ENCODE measurements at regions not wholly inside any gene's neighbourhood (a gene's known extent, or its start where the extent isn't known, plus 50 kb on each side); places are given as distances from the start of the nearest gene placed in this dataset.

GRCh38 chr5:74155501-74155900 lies 485.0 kb downstream of the ENC1 start:
- Histone ChIP-seq H3K27me3 (ENCODE audit: insufficient read depth, low read length, poor library complexity, severe bottlenecking) (no peaks in the 10 kb centered on the region), H3K9me3 (ENCODE audit: insufficient read depth, low read depth, low read length) (no peaks in the 10 kb centered on the region), H3K79me2 (ENCODE audit: insufficient read depth, low read length) (no peaks in the 10 kb centered on the region), H3K4me2 (ENCODE audit: low read depth, low read length, poor library complexity, severe bottlenecking) (no peak overlapping the region), H3K9ac (ENCODE audit: low read depth, low read length, poor library complexity, severe bottlenecking) (no peak overlapping the region), H3K4me1 (ENCODE audit: insufficient read depth, low read length, poor library complexity, severe bottlenecking) (peaks cover 8% of the 10 kb centered on the region), H3K36me3 (ENCODE audit: insufficient read depth, low read length) (no peaks in the 10 kb centered on the region), H3K4me3 (ENCODE audit: low read length, poor library complexity, severe bottlenecking) (no peak overlapping the region), H3F3A (ENCODE audit: low read depth) (no peaks in the 10 kb centered on the region), H2AFZ (ENCODE audit: low read length) (no peak overlapping the region), H3K9me2 (replicated peaks; ENCODE audit: low read depth, low read length) (no peaks in the 10 kb centered on the region), H4K20me1 (ENCODE audit: insufficient read depth, low read length, poor library complexity, severe bottlenecking) (no peaks in the 10 kb centered on the region)
- TF ChIP-seq EZH2phosphoT487 (IDR thresholded peaks at IDR 0.05; ENCODE audit: borderline replicate concordance) (no peak), CTCF (conservative IDR thresholded peaks at IDR 0.05; ENCODE audit: low read length) (no peak)

DNA sequence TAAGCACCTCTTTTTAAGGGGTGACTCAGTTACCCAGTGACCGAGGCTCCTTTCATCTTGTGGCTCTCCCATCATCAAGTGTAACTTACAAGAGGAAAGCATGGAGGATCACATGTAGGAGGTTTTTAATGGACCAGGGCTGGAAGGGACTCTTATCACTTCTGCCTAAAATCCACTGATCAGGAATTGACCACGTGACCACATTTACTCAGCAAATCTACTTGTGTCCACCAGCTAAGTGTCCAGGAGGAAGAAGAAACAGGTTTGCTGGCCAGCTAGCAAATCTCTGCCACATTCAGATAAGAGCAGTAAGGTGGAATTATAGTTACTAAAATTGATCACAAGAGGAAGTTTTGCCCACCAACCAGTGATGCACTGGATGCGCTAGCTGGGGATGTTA lies 486.0 kb downstream of the ENC1 start:
- H3K4me3 ChIP-seq (ENCODE audit: low read length, poor library complexity, severe bottlenecking): no peak overlapping the region
- H3K36me3 ChIP-seq (ENCODE audit: insufficient read depth, low read length): no peaks in the 10 kb centered on the region
- H3K9me3 ChIP-seq (ENCODE audit: insufficient read depth, low read depth, low read length): no peaks in the 10 kb centered on the region
- no peak for TF ChIP-seq EZH2phosphoT487 (IDR thresholded peaks at IDR 0.05; ENCODE audit: borderline replicate concordance)
- TF ChIP-seq CTCF (conservative IDR thresholded peaks at IDR 0.05; ENCODE audit: low read length): no peak
- H3K79me2 ChIP-seq (ENCODE audit: insufficient read depth, low read length): no peaks in the 10 kb centered on the region
- H3K27me3 ChIP-seq (ENCODE audit: insufficient read depth, low read length, poor library complexity, severe bottlenecking): no peaks in the 10 kb centered on the region
- H4K20me1 ChIP-seq (ENCODE audit: insufficient read depth, low read length, poor library complexity, severe bottlenecking): no peaks in the 10 kb centered on the region
- no peak overlapping the region for H3K4me2 ChIP-seq (ENCODE audit: low read depth, low read length, poor library complexity, severe bottlenecking)
- peaks cover 7% of the 10 kb centered on the region for H3K4me1 ChIP-seq (ENCODE audit: insufficient read depth, low read length, poor library complexity, severe bottlenecking)
- no peak overlapping the region for H3K9ac ChIP-seq (ENCODE audit: low read depth, low read length, poor library complexity, severe bottlenecking)
- H3K9me2 ChIP-seq (replicated peaks; ENCODE audit: low read depth, low read length): no peaks in the 10 kb centered on the region
- no peak overlapping the region for H2AFZ ChIP-seq (ENCODE audit: low read length)
- no peaks in the 10 kb centered on the region for H3F3A ChIP-seq (ENCODE audit: low read depth)

GRCh38 chr5:74153255-74153790 lies 487.2 kb downstream of the ENC1 start:
- H3K4me2 ChIP-seq (ENCODE audit: low read depth, low read length, poor library complexity, severe bottlenecking): no peak overlapping the region
- no peaks in the 10 kb centered on the region for H3K9me2 ChIP-seq (replicated peaks; ENCODE audit: low read depth, low read length)
- no peaks in the 10 kb centered on the region for H3K4me1 ChIP-seq (ENCODE audit: insufficient read depth, low read length, poor library complexity, severe bottlenecking)
- no peaks in the 10 kb centered on the region for H3K79me2 ChIP-seq (ENCODE audit: insufficient read depth, low read length)
- no peak overlapping the region for H3K9ac ChIP-seq (ENCODE audit: low read depth, low read length, poor library complexity, severe bottlenecking)
- no peak overlapping the region for H2AFZ ChIP-seq (ENCODE audit: low read length)
- TF ChIP-seq EZH2phosphoT487 (IDR thresholded peaks at IDR 0.05; ENCODE audit: borderline replicate concordance): no peak
- no peak for TF ChIP-seq CTCF (conservative IDR thresholded peaks at IDR 0.05; ENCODE audit: low read length)
- no peaks in the 10 kb centered on the region for H3K36me3 ChIP-seq (ENCODE audit: insufficient read depth, low read length)
- H3F3A ChIP-seq (ENCODE audit: low read depth): no peaks in the 10 kb centered on the region
- H3K27me3 ChIP-seq (ENCODE audit: insufficient read depth, low read length, poor library complexity, severe bottlenecking): no peaks in the 10 kb centered on the region
- H3K4me3 ChIP-seq (ENCODE audit: low read length, poor library complexity, severe bottlenecking): no peak overlapping the region
- no peaks in the 10 kb centered on the region for H3K9me3 ChIP-seq (ENCODE audit: insufficient read depth, low read depth, low read length)
- no peaks in the 10 kb centered on the region for H4K20me1 ChIP-seq (ENCODE audit: insufficient read depth, low read length, poor library complexity, severe bottlenecking)

Data from Loucy (cell line).